ENCODE measurements at regions not wholly inside any gene's neighbourhood (a gene's known extent, or its start where the extent isn't known, plus 50 kb on each side); places are given as distances from the start of the nearest gene placed in this dataset.

- TF ChIP-seq TCF12 (IDR thresholded peaks at IDR 0.05; ENCODE audit: low read depth) (no peak), REST (IDR thresholded peaks at IDR 0.05; ENCODE audit: low read depth) (no peak), RAD21 (IDR thresholded peaks at IDR 0.05; ENCODE audit: low read depth) (no peak), TEAD4 (IDR thresholded peaks at IDR 0.05) (no peak), EGR1 (IDR thresholded peaks at IDR 0.05) (no peak), USF1 (IDR thresholded peaks at IDR 0.05) (no peak), CEBPB (IDR thresholded peaks at IDR 0.05) (no peak), ZBTB7A (IDR thresholded peaks at IDR 0.05; ENCODE audit: low read depth) (no peak), CREB1 (IDR thresholded peaks at IDR 0.05; ENCODE audit: low read depth) (no peak), NFIC (IDR thresholded peaks at IDR 0.05) (no peak), EP300 (IDR thresholded peaks at IDR 0.05; ENCODE audit: borderline replicate concordance) (no peak), TAF1 (IDR thresholded peaks at IDR 0.05; ENCODE audit: low read depth) (no peak), YY1 (IDR thresholded peaks at IDR 0.05; ENCODE audit: low read depth) (no peak), FOXM1 (IDR thresholded peaks at IDR 0.05; ENCODE audit: borderline replicate concordance, low read depth) (no peak)
- TF ChIP-seq, protein P1, sequence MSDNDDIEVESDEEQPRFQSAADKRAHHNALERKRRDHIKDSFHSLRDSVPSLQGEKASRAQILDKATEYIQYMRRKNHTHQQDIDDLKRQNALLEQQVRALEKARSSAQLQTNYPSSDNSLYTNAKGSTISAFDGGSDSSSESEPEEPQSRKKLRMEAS (IDR thresholded peaks at IDR 0.05) = no peak
Measured at GRCh38 chr11:28767574-28767973, 659.4 kb downstream of the METTL15 start.

- TF ChIP-seq, protein P1 (IDR thresholded peaks at IDR 0.05) = no peak
Measured at GRCh38 chr11:28763876-28764275, 655.7 kb downstream of the METTL15 start.

DNA sequence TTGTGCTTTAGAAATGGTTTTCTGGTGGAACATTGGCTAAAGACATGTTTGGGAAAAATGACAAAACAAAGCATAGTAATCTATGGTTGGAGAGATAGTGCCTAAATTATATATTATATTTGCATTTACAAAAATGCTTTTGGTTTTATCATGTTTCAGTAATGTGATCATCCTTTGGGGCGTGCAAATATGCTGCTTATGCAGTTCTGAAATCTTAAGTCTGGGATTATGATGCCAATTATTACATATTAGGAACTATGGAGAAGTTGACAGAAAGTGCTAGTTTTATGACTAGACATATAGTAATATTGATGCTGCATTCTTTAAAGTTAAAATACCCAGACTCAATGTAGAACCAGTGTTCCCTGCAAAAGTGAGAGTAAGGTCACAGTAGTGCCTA, 655.0 kb downstream of the METTL15 start:
- TF ChIP-seq ZBTB7A (IDR thresholded peaks at IDR 0.05; ENCODE audit: low read depth) (no peak), YY1 (IDR thresholded peaks at IDR 0.05; ENCODE audit: low read depth) (no peak), CREB1 (IDR thresholded peaks at IDR 0.05; ENCODE audit: low read depth) (no peak), TEAD4 (IDR thresholded peaks at IDR 0.05) (no peak), FOXM1 (IDR thresholded peaks at IDR 0.05; ENCODE audit: borderline replicate concordance, low read depth) (no peak), REST (IDR thresholded peaks at IDR 0.05; ENCODE audit: low read depth) (no peak), TCF12 (IDR thresholded peaks at IDR 0.05; ENCODE audit: low read depth) (no peak), EGR1 (IDR thresholded peaks at IDR 0.05) (no peak), CEBPB (IDR thresholded peaks at IDR 0.05) (no peak), TAF1 (IDR thresholded peaks at IDR 0.05; ENCODE audit: low read depth) (no peak), EP300 (IDR thresholded peaks at IDR 0.05; ENCODE audit: borderline replicate concordance) (no peak), NFIC (IDR thresholded peaks at IDR 0.05) (no peak), RAD21 (IDR thresholded peaks at IDR 0.05; ENCODE audit: low read depth) (no peak), USF1 (IDR thresholded peaks at IDR 0.05) (no peak)
- TF ChIP-seq, protein P1 (IDR thresholded peaks at IDR 0.05) = no peak

- TF ChIP-seq, protein P1 (IDR thresholded peaks at IDR 0.05) = no peak
- no peak for TF ChIP-seq YY1 (IDR thresholded peaks at IDR 0.05; ENCODE audit: low read depth)
- TF ChIP-seq RAD21 (IDR thresholded peaks at IDR 0.05; ENCODE audit: low read depth) = no peak
- TF ChIP-seq FOXM1 (IDR thresholded peaks at IDR 0.05; ENCODE audit: borderline replicate concordance, low read depth) = no peak
- no peak for TF ChIP-seq NFIC (IDR thresholded peaks at IDR 0.05)
- no peak for TF ChIP-seq CREB1 (IDR thresholded peaks at IDR 0.05; ENCODE audit: low read depth)
- no peak for TF ChIP-seq EGR1 (IDR thresholded peaks at IDR 0.05)
- TF ChIP-seq REST (IDR thresholded peaks at IDR 0.05; ENCODE audit: low read depth) = no peak
- TF ChIP-seq CEBPB (IDR thresholded peaks at IDR 0.05) = no peak
- TF ChIP-seq TAF1 (IDR thresholded peaks at IDR 0.05; ENCODE audit: low read depth) = no peak
- TF ChIP-seq TCF12 (IDR thresholded peaks at IDR 0.05; ENCODE audit: low read depth) = no peak
- TF ChIP-seq USF1 (IDR thresholded peaks at IDR 0.05) = no peak
- no peak for TF ChIP-seq TEAD4 (IDR thresholded peaks at IDR 0.05)
- no peak for TF ChIP-seq EP300 (IDR thresholded peaks at IDR 0.05; ENCODE audit: borderline replicate concordance)
- TF ChIP-seq ZBTB7A (IDR thresholded peaks at IDR 0.05; ENCODE audit: low read depth) = no peak
Measured at GRCh38 chr11:28760676-28761390, 652.6 kb downstream of the METTL15 start.

Data from Ishikawa (cell line).